ENCODE measurements at regions not wholly inside any gene's neighbourhood (a gene's known extent, or its start where the extent isn't known, plus 50 kb on each side); places are given as distances from the start of the nearest gene placed in this dataset.
A peak's percentile ranks its signal among the peaks of the same experiment; 100 is the strongest.

- H3K27me3 Mint-ChIP-seq: no peaks in the 10 kb centered on the region
- Histone ChIP-seq H3K9me3 (ENCODE audit: control extremely low read depth in 1 of 3, control insufficient read depth in 2 of 3, insufficient read depth in 1 of 3, low read length in 2 of 3) (no peaks in the 10 kb centered on the region), H3K36me3 (replicated peaks in 1 of 2; ENCODE audit: control extremely low read depth in 1 of 2, control insufficient read depth in 1 of 2, extremely low read depth in 1 of 2, insufficient read depth in 2 of 2, low read length in 1 of 2) (no peaks in the 10 kb centered on the region), H3K4me1 (ENCODE audit: control insufficient read depth in 2 of 2, insufficient read depth in 2 of 2, low read length in 2 of 2) (peaks cover 14 to 23% of the 10 kb centered on the region in 2 donors), H3K79me2 (ENCODE audit: control insufficient read depth, insufficient read depth, low read length) (no peaks in the 10 kb centered on the region), H2AFZ (ENCODE audit: insufficient read depth, low read depth, low read length, poor library complexity, severe bottlenecking) (no peak overlapping the region), H3K4me3 (ENCODE audit: control extremely low read depth in 1 of 5, extremely low read depth in 1 of 5, insufficient read depth in 1 of 5, low read depth in 2 of 5, low read length in 4 of 5) (no peak overlapping the region), H3K27me3 (replicated peaks in 1 of 4; ENCODE audit: control extremely low read depth in 1 of 4, control insufficient read depth in 3 of 4, insufficient read depth in 4 of 4, low read length in 3 of 4) (no peaks in the 10 kb centered on the region), H3K9ac (ENCODE audit: low read length) (no peak overlapping the region), H3K4me2 (replicated peaks; ENCODE audit: low read depth, low read length, poor library complexity, severe bottlenecking) (no peak overlapping the region), H4K20me1 (ENCODE audit: control insufficient read depth, insufficient read depth, low read length, poor library complexity, severe bottlenecking) (no peaks in the 10 kb centered on the region), H3K27ac (ENCODE audit: low read length in 2 of 2) (no peak overlapping the region)
- ChIA-PET POLR2A (no interaction called here), CTCF (interaction anchor here (0.6 kb wide), 1 partner anchor 339 kb away, joined by 3 read pairs; no protein-coding TSS in a partner anchor)
- 89% methylated on average over 7 of the region's 7 CpGs for WGBS (ENCODE audit: insufficient coverage)
- ATAC-seq (ENCODE audit: low read depth): no peak
- no peak for DNase-seq
- intact Hi-C loops (cut with micrococcal nuclease): no loop called here
- H3K4me3 Mint-ChIP-seq: no peak overlapping the region
- H3K4me1 Mint-ChIP-seq: peaks cover 26% of the 10 kb centered on the region
- no peaks in the 10 kb centered on the region for H3K9me3 Mint-ChIP-seq (ENCODE audit: insufficient read depth)
- no peak overlapping the region for H3K27ac Mint-ChIP-seq
- TF ChIP-seq EZH2 (IDR thresholded peaks at IDR 0.05; ENCODE audit: borderline replicate concordance, insufficient read depth, low read depth, low read length, poor library complexity, severe bottlenecking): no peak
- TF ChIP-seq, protein P1, sequence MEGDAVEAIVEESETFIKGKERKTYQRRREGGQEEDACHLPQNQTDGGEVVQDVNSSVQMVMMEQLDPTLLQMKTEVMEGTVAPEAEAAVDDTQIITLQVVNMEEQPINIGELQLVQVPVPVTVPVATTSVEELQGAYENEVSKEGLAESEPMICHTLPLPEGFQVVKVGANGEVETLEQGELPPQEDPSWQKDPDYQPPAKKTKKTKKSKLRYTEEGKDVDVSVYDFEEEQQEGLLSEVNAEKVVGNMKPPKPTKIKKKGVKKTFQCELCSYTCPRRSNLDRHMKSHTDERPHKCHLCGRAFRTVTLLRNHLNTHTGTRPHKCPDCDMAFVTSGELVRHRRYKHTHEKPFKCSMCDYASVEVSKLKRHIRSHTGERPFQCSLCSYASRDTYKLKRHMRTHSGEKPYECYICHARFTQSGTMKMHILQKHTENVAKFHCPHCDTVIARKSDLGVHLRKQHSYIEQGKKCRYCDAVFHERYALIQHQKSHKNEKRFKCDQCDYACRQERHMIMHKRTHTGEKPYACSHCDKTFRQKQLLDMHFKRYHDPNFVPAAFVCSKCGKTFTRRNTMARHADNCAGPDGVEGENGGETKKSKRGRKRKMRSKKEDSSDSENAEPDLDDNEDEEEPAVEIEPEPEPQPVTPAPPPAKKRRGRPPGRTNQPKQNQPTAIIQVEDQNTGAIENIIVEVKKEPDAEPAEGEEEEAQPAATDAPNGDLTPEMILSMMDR (IDR thresholded peaks at IDR 0.05): no peak
Observed at GRCh38 chr9:108017671-108018070, 528.1 kb upstream of the KLF4 start.

GRCh38 chr9:108016446-108016845 is 526.9 kb upstream of the KLF4 start:
- H3K4me2 ChIP-seq (replicated peaks; ENCODE audit: low read depth, low read length, poor library complexity, severe bottlenecking): no peak overlapping the region
- POLR2A ChIA-PET: no interaction called here
- H3K79me2 ChIP-seq (ENCODE audit: control insufficient read depth, insufficient read depth, low read length): no peaks in the 10 kb centered on the region
- peaks cover 22 to 35% of the 10 kb centered on the region in 2 donors for H3K4me1 ChIP-seq (ENCODE audit: control insufficient read depth in 2 of 2, insufficient read depth in 2 of 2, low read length in 2 of 2)
- no peak overlapping the region for H3K4me3 ChIP-seq (ENCODE audit: control extremely low read depth in 1 of 5, extremely low read depth in 1 of 5, insufficient read depth in 1 of 5, low read depth in 2 of 5, low read length in 4 of 5)
- TF ChIP-seq EZH2 (IDR thresholded peaks at IDR 0.05; ENCODE audit: borderline replicate concordance, insufficient read depth, low read depth, low read length, poor library complexity, severe bottlenecking): no peak
- TF ChIP-seq, protein P1 (IDR thresholded peaks at IDR 0.05): no peak
- Mint-ChIP-seq H3K27ac (no peak overlapping the region), H3K4me3 (no peak overlapping the region), H3K9me3 (ENCODE audit: insufficient read depth) (no peaks in the 10 kb centered on the region), H3K27me3 (no peaks in the 10 kb centered on the region), H3K4me1 (peaks cover 35% of the 10 kb centered on the region)
- CTCF ChIA-PET: no interaction called here
- ATAC-seq (ENCODE audit: low read depth): no peak
- intact Hi-C loops (cut with micrococcal nuclease): no loop called here
- H4K20me1 ChIP-seq (ENCODE audit: control insufficient read depth, insufficient read depth, low read length, poor library complexity, severe bottlenecking): no peaks in the 10 kb centered on the region
- DNase-seq: no peak
- H3K27ac ChIP-seq (ENCODE audit: low read length in 2 of 2): no peak overlapping the region
- no peaks in the 10 kb centered on the region for H3K36me3 ChIP-seq (replicated peaks in 1 of 2; ENCODE audit: control extremely low read depth in 1 of 2, control insufficient read depth in 1 of 2, extremely low read depth in 1 of 2, insufficient read depth in 2 of 2, low read length in 1 of 2)
- H3K9me3 ChIP-seq (ENCODE audit: control extremely low read depth in 1 of 3, control insufficient read depth in 2 of 3, insufficient read depth in 1 of 3, low read length in 2 of 3): no peaks in the 10 kb centered on the region
- WGBS (ENCODE audit: insufficient coverage): 94% methylated on average over 2 of the region's 3 CpGs
- peak overlapping the region; percentile 25 for H2AFZ ChIP-seq (ENCODE audit: insufficient read depth, low read depth, low read length, poor library complexity, severe bottlenecking)
- H3K9ac ChIP-seq (ENCODE audit: low read length): no peak overlapping the region
- H3K27me3 ChIP-seq (replicated peaks in 1 of 4; ENCODE audit: control extremely low read depth in 1 of 4, control insufficient read depth in 3 of 4, insufficient read depth in 4 of 4, low read length in 3 of 4): no peaks in the 10 kb centered on the region

Measured in B cell (primary cell).